ENCODE measurements at regions not wholly inside any gene's neighbourhood (a gene's known extent, or its start where the extent isn't known, plus 50 kb on each side); places are given as distances from the start of the nearest gene placed in this dataset.
"Not testable (repeated sequence)": the region's sequence is repeated elsewhere in the genome, so short reads cannot be mapped to it uniquely, and the experiment has no call there.

DNA sequence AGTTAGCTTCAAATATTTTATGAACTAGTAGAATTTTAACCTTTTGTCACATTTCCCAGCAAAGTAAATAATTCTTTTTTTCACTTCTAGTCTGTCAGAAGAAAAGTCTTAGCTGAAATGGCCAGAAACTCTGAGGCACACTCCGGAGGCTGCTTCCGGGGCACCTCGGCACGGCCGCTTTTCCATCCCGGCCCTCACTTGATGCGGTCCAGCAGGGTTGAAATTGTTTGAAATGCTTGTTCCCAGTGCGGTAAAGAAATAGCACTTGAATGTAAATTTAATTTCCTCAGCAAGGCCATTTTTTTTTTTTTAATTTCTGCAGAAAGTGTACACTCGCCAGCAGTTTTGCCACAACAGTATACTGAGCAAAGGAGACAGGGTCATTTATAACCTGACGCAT lies 154.7 kb upstream of the FAM20C start:
- not testable (repeated sequence) for TF ChIP-seq POLR2A (IDR thresholded peaks at IDR 0.05; ENCODE audit: low read length); GATA1 (IDR thresholded peaks at IDR 0.05; ENCODE audit: low read depth, low read length)
